ENCODE measurements at regions not wholly inside any gene's neighbourhood (a gene's known extent, or its start where the extent isn't known, plus 50 kb on each side); places are given as distances from the start of the nearest gene placed in this dataset.

DNA sequence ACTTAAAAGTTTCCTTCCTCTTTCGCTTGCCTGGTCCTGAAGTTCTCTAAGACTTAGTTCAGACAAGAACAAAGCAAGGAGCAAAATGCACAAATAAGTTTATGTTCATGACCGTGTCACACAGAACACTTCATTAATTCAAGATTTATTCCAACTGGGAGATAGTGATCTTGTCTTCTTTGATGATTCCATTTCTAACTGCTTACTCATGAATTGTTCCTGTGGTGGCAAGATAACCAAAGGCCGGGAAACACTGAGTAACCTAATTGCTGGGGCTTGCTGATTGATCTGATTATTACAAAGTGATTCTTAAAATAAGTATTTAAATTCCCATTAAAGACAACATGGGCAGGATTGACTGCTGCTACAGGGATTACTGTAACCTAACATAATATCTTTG, 1462.9 kb upstream of the RAG2 start:
- H3K27ac ChIP-seq (ENCODE audit: low read depth, low read length, severe bottlenecking): peak overlapping the region; percentile 71

DNA sequence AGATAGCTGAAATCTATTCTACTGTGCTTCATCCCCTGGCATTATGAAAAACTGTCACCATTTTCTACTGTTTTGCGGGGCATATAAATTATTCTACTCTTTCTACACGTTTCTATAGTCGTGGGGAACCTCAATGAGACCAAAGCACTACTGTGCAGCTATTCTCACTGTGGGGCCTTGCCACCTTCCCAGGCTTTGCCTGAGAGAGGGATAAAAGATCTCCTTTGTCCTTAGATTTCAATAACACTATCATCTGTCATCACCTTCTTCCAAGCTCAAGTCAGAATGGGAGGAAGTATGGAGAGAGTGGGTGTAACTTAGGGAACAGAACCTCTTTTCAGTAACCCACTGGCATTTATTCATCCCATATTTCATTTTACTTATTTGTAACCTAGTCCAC, 1462.1 kb upstream of the RAG2 start:
- H3K4me1 ChIP-seq (ENCODE audit: control insufficient read depth, insufficient read depth, low read length, poor library complexity, severe bottlenecking): peaks cover 7% of the 10 kb centered on the region
- H3K36me3 ChIP-seq (ENCODE audit: control insufficient read depth, insufficient read depth, low read length): no peaks in the 10 kb centered on the region
- H3K27ac ChIP-seq (ENCODE audit: low read depth, low read length, severe bottlenecking): peak overlapping the region; percentile 71
- H3K9me3 ChIP-seq (ENCODE audit: control insufficient read depth, low read length): no peaks in the 10 kb centered on the region
- 68 to 80% methylated on average over 1 to 3 of the region's 3 CpGs for WGBS, 2 experiments (ENCODE audit: insufficient coverage in 2 of 2)
- no peak overlapping the region for H3K4me3 ChIP-seq (ENCODE audit: extremely low read depth, insufficient read depth, low read length, poor library complexity, severe bottlenecking)

More for the DNA sequence above, 1462.9 kb upstream of the RAG2 start:
- peaks cover 7% of the 10 kb centered on the region for H3K4me1 ChIP-seq (ENCODE audit: control insufficient read depth, insufficient read depth, low read length, poor library complexity, severe bottlenecking)
- no peaks in the 10 kb centered on the region for H3K9me3 ChIP-seq (ENCODE audit: control insufficient read depth, low read length)
- H3K36me3 ChIP-seq (ENCODE audit: control insufficient read depth, insufficient read depth, low read length): no peaks in the 10 kb centered on the region
- H3K4me3 ChIP-seq (ENCODE audit: extremely low read depth, insufficient read depth, low read length, poor library complexity, severe bottlenecking): no peak overlapping the region
- WGBS, 2 experiments (ENCODE audit: insufficient coverage in 2 of 2): 80 to 100% methylated on average over 1 of the region's 3 CpGs

DNA sequence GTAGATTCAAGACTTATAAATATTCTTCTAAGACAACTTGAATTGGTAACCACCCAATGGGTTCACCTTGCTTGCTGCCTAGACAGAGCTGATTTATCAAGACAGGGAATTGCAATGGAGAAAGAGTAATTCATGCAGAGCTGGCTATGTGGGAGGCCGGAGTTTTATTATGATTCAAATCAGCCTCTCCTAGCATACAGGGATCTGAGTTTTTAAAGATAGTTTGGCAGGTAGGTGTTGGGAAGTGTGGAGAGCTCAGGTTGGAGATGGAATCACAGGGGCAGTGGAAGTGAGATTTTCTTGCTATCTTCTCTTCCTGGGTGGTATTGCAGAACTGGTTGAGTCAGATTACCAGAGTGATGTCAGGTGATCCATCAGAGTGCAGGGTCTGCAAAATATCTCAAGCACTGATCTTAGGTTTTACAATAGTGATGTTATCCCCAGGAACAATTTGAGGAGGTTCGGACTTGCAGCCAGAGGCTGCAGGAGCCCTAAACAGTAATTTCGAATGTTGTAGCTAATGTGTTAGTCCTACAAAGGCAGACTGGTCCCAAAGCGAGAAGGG, 1448.6 kb upstream of the RAG2 start:
- WGBS, 2 experiments (ENCODE audit: insufficient coverage in 2 of 2): 57 to 88% methylated on average over 1 of the region's 4 CpGs

DNA sequence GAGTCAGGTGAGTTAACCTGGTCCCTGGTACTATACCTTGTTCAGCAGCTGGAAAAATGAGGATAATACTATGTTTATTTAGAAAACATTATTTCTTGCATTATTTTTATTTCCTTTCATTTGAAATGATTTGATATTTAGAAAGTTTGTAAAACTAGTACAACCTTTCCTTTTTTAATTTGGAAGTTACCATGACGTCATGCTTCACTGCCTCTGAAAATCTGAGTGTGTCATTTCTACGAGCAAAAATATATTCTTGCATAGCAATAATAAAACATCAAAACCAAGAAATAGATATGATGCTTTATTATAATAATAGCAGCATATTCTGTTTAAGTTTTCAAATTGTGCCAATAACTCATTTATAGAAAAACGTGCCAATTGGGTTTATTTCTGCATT, 1445.0 kb upstream of the RAG2 start:
- no peak overlapping the region for H3K4me3 ChIP-seq (ENCODE audit: extremely low read depth, insufficient read depth, low read length, poor library complexity, severe bottlenecking)
- H3K9me3 ChIP-seq (ENCODE audit: control insufficient read depth, low read length): no peaks in the 10 kb centered on the region
- no CpG with 5 or more reads among the region's 3 CpGs for WGBS, 2 experiments (ENCODE audit: insufficient coverage in 2 of 2)
- H3K27ac ChIP-seq (ENCODE audit: low read depth, low read length, severe bottlenecking): no peak overlapping the region
- H3K4me1 ChIP-seq (ENCODE audit: control insufficient read depth, insufficient read depth, low read length, poor library complexity, severe bottlenecking): no peaks in the 10 kb centered on the region
- H3K36me3 ChIP-seq (ENCODE audit: control insufficient read depth, insufficient read depth, low read length): no peaks in the 10 kb centered on the region

More for the DNA sequence above, 1448.6 kb upstream of the RAG2 start:
- no peak overlapping the region for H3K27ac ChIP-seq (ENCODE audit: low read depth, low read length, severe bottlenecking)
- no peaks in the 10 kb centered on the region for H3K9me3 ChIP-seq (ENCODE audit: control insufficient read depth, low read length)
- H3K36me3 ChIP-seq (ENCODE audit: control insufficient read depth, insufficient read depth, low read length): no peaks in the 10 kb centered on the region
- H3K4me1 ChIP-seq (ENCODE audit: control insufficient read depth, insufficient read depth, low read length, poor library complexity, severe bottlenecking): no peaks in the 10 kb centered on the region
- H3K4me3 ChIP-seq (ENCODE audit: extremely low read depth, insufficient read depth, low read length, poor library complexity, severe bottlenecking): no peak overlapping the region

DNA sequence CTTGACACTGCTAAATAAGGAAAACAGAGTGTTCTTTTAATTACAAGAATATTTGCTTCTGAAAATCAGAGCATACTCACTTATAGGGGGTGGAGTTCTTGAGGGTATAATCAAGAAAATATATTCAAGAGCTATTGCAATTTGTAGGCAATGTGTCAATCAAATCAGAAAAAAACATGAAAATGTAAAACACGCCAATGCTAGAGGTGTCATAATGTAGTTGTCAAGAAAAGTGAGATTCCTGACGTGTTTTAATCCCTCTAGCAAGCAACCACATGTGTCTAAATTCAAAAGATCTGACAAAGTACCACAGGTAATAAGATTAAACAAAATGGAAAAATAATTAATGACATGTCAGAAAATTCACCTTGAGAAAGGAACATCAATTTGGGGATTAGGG, 1440.7 kb upstream of the RAG2 start:
- H3K4me3 ChIP-seq (ENCODE audit: extremely low read depth, insufficient read depth, low read length, poor library complexity, severe bottlenecking): no peak overlapping the region
- WGBS, 2 experiments (ENCODE audit: insufficient coverage in 2 of 2): no CpG with 5 or more reads among the region's 2 CpGs

DNA sequence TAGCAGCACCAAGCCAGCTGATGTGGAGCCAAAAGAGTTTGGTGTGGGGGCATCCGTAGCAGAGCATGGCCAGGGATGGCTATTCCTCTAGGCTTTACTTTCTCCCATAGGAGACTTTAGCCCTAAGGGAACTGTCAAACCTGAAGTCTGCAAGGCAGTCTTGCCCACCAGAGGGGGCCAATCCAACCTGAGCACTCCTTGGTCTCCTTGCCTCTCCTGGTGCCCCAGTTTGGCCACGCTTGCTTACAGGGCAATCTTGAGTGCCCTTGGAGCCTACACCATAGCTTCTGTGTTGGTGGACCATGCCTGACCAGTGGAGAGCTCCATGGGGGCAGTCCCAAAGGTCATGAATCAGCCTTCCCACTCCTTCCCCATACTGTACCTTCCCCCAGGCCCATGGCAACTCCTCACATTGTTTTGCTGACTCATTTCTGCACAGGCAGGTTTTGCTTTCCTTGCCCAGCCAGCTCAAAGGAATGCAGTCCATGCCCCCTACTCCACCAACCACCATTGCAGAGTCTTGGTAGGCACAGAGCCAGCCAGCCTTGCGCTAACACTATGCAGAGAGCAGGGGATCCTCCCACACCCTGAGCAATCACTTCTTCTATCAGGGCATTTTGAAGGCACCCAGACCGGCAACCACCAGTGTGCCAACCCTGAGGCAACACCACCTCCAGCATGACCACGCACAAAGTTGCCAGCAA, 1421.2 kb upstream of the RAG2 start:
- no peaks in the 10 kb centered on the region for H3K4me1 ChIP-seq (ENCODE audit: control insufficient read depth, insufficient read depth, low read length, poor library complexity, severe bottlenecking)
- 94% methylated on average over 4 to 5 of the region's 5 CpGs for WGBS, 2 experiments (ENCODE audit: insufficient coverage in 2 of 2)
- H3K27ac ChIP-seq (ENCODE audit: low read depth, low read length, severe bottlenecking): no peak overlapping the region
- no peak overlapping the region for H3K4me3 ChIP-seq (ENCODE audit: extremely low read depth, insufficient read depth, low read length, poor library complexity, severe bottlenecking)
- no peaks in the 10 kb centered on the region for H3K36me3 ChIP-seq (ENCODE audit: control insufficient read depth, insufficient read depth, low read length)
- no peaks in the 10 kb centered on the region for H3K9me3 ChIP-seq (ENCODE audit: control insufficient read depth, low read length)

More for the DNA sequence above, 1440.7 kb upstream of the RAG2 start:
- Histone ChIP-seq H3K36me3 (ENCODE audit: control insufficient read depth, insufficient read depth, low read length) (no peaks in the 10 kb centered on the region), H3K9me3 (ENCODE audit: control insufficient read depth, low read length) (no peaks in the 10 kb centered on the region), H3K27ac (ENCODE audit: low read depth, low read length, severe bottlenecking) (no peak overlapping the region), H3K4me1 (ENCODE audit: control insufficient read depth, insufficient read depth, low read length, poor library complexity, severe bottlenecking) (no peaks in the 10 kb centered on the region)

DNA sequence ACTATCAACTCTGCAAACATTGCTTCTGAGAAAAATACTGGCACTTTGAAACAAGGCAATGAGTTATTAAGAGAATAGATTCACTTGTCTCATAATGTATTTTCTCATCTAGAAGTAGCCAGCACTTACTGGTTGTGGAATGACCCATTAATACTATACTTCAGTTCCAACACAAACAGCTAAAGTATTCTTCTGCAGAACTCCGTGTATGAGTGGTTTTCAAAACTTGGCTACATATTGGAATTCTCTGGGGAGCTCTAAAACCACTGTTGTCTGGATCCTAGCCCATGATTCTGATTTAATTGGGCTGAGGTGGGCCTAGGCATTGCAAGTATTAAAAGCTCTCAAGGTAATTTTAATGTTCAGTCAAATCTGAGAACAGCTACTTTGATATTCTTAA, 1416.4 kb upstream of the RAG2 start:
- H3K9me3 ChIP-seq (ENCODE audit: control insufficient read depth, low read length): no peaks in the 10 kb centered on the region
- H3K4me3 ChIP-seq (ENCODE audit: extremely low read depth, insufficient read depth, low read length, poor library complexity, severe bottlenecking): no peak overlapping the region
- WGBS, 2 experiments (ENCODE audit: insufficient coverage in 2 of 2): no CpG with 5 or more reads among the region's 1 CpG
- H3K36me3 ChIP-seq (ENCODE audit: control insufficient read depth, insufficient read depth, low read length): no peaks in the 10 kb centered on the region
- no peak overlapping the region for H3K27ac ChIP-seq (ENCODE audit: low read depth, low read length, severe bottlenecking)
- H3K4me1 ChIP-seq (ENCODE audit: control insufficient read depth, insufficient read depth, low read length, poor library complexity, severe bottlenecking): no peaks in the 10 kb centered on the region

DNA sequence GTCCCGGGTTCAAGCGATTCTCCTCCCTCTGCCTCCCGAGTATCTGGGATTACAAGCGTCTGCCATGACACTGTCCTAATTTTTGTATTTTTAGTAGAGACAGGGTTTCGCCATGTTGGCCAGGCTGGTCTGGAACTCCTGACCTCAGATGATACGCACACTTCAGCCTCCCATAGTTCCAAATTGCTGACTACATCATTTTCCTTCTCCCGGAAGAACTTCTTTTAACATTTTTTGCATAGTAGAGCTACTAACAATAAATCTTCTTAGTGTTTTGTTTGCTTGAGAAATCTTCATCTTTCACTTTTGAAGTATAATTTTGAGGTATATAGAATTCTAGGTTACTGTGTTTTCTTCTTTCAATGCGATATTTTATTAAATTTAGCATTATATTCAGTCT, 1415.1 kb upstream of the RAG2 start:
- WGBS, 2 experiments (ENCODE audit: insufficient coverage in 2 of 2): 92 to 96% methylated on average over 4 of the region's 8 CpGs
- H3K4me1 ChIP-seq (ENCODE audit: control insufficient read depth, insufficient read depth, low read length, poor library complexity, severe bottlenecking): no peaks in the 10 kb centered on the region
- H3K36me3 ChIP-seq (ENCODE audit: control insufficient read depth, insufficient read depth, low read length): no peaks in the 10 kb centered on the region

DNA sequence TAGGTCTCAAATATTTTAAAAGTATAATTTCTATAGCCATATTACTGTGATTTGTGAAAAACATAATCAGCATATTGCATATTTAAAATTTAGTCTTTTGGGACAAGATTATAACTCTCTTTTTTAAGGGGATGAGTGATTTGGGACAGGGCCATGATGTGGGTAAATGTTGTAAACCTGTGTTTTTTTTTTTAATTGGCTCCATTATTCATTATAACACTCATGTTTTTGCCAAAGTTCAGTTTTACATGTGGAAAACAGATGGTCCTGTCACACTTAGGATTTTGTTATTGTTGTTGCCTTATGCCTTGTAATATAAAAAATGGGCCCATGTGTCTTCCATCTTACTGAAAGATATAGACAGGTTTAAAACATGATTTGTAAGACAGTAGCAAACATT, 1413.5 kb upstream of the RAG2 start:
- H3K4me3 ChIP-seq (ENCODE audit: extremely low read depth, insufficient read depth, low read length, poor library complexity, severe bottlenecking): no peak overlapping the region
- no peaks in the 10 kb centered on the region for H3K4me1 ChIP-seq (ENCODE audit: control insufficient read depth, insufficient read depth, low read length, poor library complexity, severe bottlenecking)
- no peaks in the 10 kb centered on the region for H3K36me3 ChIP-seq (ENCODE audit: control insufficient read depth, insufficient read depth, low read length)
- no peaks in the 10 kb centered on the region for H3K9me3 ChIP-seq (ENCODE audit: control insufficient read depth, low read length)
- H3K27ac ChIP-seq (ENCODE audit: low read depth, low read length, severe bottlenecking): no peak overlapping the region

More for the DNA sequence above, 1415.1 kb upstream of the RAG2 start:
- H3K27ac ChIP-seq (ENCODE audit: low read depth, low read length, severe bottlenecking): no peak overlapping the region
- no peaks in the 10 kb centered on the region for H3K9me3 ChIP-seq (ENCODE audit: control insufficient read depth, low read length)
- no peak overlapping the region for H3K4me3 ChIP-seq (ENCODE audit: extremely low read depth, insufficient read depth, low read length, poor library complexity, severe bottlenecking)

DNA sequence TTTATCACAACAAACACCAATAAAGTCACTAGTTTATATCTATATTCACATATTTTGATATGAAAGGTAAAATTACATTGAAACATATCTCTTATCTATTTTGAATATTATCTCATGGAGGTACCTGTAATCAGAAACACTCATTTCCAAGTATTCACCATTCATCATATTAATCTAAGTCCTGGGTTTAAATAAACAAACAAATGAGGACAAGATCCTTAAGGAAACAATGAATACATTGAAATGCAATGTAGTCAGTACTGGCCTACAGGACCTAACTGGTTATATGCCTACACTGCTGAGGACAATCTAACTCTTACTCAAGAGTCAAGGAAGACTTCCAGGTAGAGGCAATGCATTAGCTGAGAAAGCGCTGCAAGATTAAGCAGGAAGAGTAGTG, 1411.9 kb upstream of the RAG2 start:
- no CpG with 5 or more reads among the region's 1 CpG for WGBS, 2 experiments (ENCODE audit: insufficient coverage in 2 of 2)
- no peak overlapping the region for H3K27ac ChIP-seq (ENCODE audit: low read depth, low read length, severe bottlenecking)
- peaks cover 3% of the 10 kb centered on the region for H3K4me1 ChIP-seq (ENCODE audit: control insufficient read depth, insufficient read depth, low read length, poor library complexity, severe bottlenecking)
- H3K36me3 ChIP-seq (ENCODE audit: control insufficient read depth, insufficient read depth, low read length): no peaks in the 10 kb centered on the region
- no peak overlapping the region for H3K4me3 ChIP-seq (ENCODE audit: extremely low read depth, insufficient read depth, low read length, poor library complexity, severe bottlenecking)
- H3K9me3 ChIP-seq (ENCODE audit: control insufficient read depth, low read length): no peaks in the 10 kb centered on the region

DNA sequence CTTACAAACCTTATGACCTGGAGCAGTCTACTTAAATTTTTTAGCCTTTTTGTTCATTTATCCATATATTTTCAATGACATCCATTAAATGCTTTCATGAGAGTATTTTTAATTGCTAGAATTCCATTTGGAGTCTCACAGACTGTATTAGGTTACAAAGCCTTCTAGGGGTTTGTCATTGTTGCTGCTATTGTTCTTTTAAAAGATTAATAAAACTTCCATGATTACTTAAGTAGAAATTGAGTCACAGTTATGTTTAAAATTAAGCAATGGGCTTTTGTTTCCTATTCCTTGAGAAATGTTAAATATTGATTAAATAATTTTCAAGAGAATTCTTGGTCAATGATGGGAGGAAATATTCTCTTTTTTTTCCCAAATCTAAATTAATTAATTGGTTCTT, 1408.4 kb upstream of the RAG2 start:
- no peaks in the 10 kb centered on the region for H3K9me3 ChIP-seq (ENCODE audit: control insufficient read depth, low read length)
- H3K27ac ChIP-seq (ENCODE audit: low read depth, low read length, severe bottlenecking): no peak overlapping the region
- H3K36me3 ChIP-seq (ENCODE audit: control insufficient read depth, insufficient read depth, low read length): no peaks in the 10 kb centered on the region
- H3K4me1 ChIP-seq (ENCODE audit: control insufficient read depth, insufficient read depth, low read length, poor library complexity, severe bottlenecking): peaks cover 3% of the 10 kb centered on the region
- H3K4me3 ChIP-seq (ENCODE audit: extremely low read depth, insufficient read depth, low read length, poor library complexity, severe bottlenecking): no peak overlapping the region
